ENCODE measurements at regions not wholly inside any gene's neighbourhood (a gene's known extent, or its start where the extent isn't known, plus 50 kb on each side); places are given as distances from the start of the nearest gene placed in this dataset.

- TF ChIP-seq POLR2A (IDR thresholded peaks at IDR 0.05) (no peak), CTCF (IDR thresholded peaks at IDR 0.05) (no peak), POLR2AphosphoS5 (IDR thresholded peaks at IDR 0.05) (no peak), EP300 (IDR thresholded peaks at IDR 0.05; ENCODE audit: low read depth) (no peak)
Observed at GRCh38 chr12:38099686-38100085, 216.9 kb upstream of the ALG10B start.

Measured in transverse colon (tissue), 4 donors.